HG03432 (cell line): ENCODE measurements at regions not wholly inside any gene's neighbourhood (a gene's known extent, or its start where the extent isn't known, plus 50 kb on each side); places are given as distances from the start of the nearest gene placed in this dataset.

Source experiments
- ATAC-seq: cut with Tn5 transposase; IDR thresholded peaks from one replicate; pipeline ENCODE4 v1.9.1; 2021; ENCODE audit warnings: mild to moderate bottlenecking, moderate library complexity; ENCODE audit not compliant: unreplicated experiment

GRCh38 chr7:45343746-45344145 is 186.2 kb downstream of the RAMP3 start:
- no peak for ATAC-seq

GRCh38 chr7:45347804-45348203 is 190.2 kb downstream of the RAMP3 start:
- ATAC-seq = no peak

DNA sequence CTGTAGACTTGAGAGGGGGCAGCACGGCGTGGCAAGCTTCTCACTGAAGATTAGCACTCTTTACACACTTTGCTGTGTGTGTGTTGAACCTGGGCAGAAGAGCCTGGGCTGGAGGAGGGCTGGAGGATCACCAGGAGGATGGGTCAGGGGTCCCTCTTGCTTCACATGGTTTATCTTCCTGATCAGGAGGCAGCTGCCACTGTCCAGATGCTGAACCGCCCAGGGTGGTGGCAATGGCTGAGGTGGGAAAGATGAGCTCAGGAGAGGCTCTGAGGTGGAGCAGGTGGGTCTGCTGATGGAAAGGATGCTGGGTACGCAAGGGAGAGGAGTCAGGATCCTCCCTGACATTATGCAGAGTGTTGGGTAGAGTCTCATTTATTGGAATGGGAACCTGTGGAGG is 191.5 kb downstream of the RAMP3 start:
- no peak for ATAC-seq

- ATAC-seq = no peak
These were observed 193.3 kb downstream of the RAMP3 start for GRCh38 chr7:45350896-45351295.

- no peak for ATAC-seq
These were observed 200.7 kb downstream of the RAMP3 start for GRCh38 chr7:45358287-45358686.

DNA sequence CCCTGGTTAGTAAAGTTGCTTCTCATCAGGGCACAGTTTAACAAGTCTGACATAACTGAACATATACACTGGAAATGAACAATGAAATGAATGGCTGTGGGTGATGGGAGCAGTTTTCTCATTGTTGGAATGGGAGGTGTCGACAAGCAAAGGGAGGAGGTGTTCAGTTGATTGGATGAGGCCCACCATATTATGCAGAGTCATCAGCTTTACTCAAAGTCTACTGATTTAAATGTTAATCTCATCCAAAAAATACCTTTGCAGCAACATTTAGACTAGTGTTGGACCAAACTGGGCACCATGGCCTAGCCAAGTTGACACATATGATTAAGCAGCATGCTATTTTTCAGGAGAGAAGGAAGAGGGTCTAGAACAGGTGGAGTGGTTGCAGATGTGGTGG is 201.7 kb downstream of the RAMP3 start:
- ATAC-seq = no peak

GRCh38 chr7:45359776-45360175 is 202.2 kb downstream of the RAMP3 start:
- no peak for ATAC-seq

DNA sequence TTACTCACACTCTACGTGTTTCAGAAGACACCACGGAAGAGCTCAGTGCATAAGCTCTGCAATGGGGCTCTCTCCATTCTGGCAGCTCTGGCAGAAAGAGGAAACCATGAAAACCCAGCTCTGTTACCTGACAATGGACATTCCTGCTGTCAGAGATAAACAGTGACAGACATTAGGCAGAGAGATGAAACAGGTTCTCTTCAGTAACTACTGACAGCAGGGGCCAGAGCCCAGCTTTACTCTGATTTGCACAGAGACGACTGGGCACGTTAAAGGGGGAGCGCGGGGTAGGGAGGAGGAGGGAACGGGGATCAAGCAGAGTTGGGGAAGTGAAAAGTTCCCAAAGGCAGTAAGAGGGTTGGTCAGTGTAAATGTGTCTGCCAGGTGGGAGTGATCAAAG is 206.1 kb downstream of the RAMP3 start:
- no peak for ATAC-seq

- no peak for ATAC-seq
These were observed 207.8 kb downstream of the RAMP3 start for GRCh38 chr7:45365341-45365740.

DNA sequence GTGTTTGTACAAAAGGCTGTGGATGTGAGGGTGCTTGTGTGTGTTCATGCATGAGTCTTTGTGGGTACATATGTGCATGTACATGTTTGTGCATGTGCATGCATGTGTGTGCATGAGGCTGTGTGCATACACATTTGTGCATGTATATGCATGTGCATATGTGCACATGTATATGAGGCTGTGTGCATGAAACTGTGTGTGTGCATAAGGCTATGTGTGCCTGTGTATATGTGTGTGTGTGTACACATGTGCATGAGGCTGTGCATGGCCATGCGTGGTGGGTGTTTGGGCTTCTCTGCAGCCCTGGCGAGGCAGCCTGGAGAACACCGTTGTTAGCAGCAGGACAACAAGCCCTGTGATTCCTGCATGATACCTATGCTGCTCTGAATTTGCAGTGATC is 207.7 kb upstream of the ADCY1 start:
- ATAC-seq = no peak

DNA sequence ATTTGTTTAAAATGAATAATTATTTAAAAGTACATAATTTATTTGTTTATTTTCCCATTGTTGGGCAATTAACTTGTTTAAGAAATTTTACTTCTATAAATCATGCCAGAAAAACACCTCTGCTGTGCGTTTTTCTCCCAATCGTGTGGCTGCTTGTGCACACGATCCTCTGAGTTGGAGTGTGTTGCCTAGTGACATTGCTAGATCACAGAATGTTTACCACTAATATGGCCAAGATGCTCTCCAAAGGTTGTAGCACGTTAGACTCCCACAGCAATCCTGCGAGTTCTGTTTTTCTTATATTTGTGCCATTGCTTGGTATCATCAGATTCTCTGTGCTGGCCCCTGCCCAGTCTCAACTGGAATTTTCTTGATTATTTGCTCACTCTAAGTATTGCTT is 207.1 kb upstream of the ADCY1 start:
- ATAC-seq = no peak

DNA sequence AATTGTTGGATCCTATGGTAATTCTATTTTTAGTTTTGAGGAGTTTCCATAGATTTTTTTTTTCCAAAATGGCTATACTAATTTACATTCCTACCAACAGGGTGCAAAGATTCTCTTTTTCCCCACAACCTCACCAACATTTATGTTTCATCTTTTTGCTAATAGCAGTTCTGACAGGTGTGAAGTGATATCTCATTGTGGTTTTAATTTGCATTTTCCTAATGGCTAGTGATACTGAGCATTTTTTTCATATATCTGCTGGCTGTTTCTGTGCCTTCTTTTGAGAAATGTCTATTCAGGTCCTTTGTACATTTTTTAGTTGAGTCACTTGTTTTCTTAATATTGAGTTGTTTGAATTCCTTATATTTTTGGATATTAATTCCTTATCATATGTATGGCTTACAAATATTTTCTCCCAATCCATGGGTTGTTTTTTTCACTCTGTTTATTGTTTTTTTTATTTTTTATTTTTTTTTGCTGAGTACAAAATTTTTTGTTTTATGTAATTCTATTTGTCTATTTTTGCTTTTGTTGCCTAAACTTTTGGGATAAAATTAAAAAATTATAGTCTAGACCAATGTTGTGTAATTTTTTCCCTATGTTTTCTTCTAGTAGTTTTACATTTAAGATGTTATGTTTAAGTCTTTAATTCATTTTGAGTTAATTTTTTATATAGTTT is 205.9 kb upstream of the ADCY1 start:
- ATAC-seq = no peak

DNA sequence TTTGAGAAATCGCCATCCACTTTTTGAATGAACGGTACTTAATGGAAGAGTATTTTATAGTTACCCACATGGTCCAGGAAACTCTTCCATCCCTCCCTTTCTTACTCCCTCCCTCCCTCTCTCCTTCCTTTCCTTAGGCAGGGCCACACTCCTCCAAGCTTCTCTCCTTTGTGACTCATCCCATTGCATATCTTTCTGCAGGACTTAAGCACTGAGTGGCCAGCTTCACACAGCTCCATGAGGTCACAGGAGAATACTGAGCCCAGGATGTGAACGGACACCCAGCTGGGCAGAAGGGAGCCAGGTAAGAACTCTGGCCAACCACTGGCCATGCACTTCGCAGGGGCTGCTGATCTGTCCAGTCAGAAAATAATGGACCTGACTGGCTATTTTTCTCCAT is 189.7 kb upstream of the ADCY1 start:
- ATAC-seq = no peak

GRCh38 chr7:45387837-45388236 is 186.3 kb upstream of the ADCY1 start:
- no peak for ATAC-seq

GRCh38 chr7:45389073-45389872 is 184.9 kb upstream of the ADCY1 start:
- no peak for ATAC-seq

- ATAC-seq = no peak
These were observed 184.0 kb upstream of the ADCY1 start for GRCh38 chr7:45390180-45390579.

DNA sequence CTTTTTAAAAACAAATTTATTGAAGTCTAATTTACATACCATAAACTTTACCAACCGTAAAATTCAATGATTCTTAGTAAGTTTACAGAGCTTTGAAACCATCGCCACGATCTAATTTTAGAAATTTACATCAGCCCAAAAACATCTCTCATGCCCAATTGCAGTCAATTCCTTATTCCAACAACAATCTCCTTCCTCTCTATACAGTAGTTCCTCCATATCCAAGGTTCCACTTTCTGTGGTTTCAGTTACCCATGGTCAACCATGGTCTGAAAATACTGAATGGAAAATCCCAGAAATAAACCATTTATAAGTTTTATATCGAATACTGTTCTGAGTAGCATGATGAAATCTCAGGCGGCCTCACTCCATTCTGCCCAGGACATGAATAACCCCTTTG is 183.4 kb upstream of the ADCY1 start:
- no peak for ATAC-seq

- no peak for ATAC-seq
These were observed 182.3 kb upstream of the ADCY1 start for GRCh38 chr7:45391618-45392451.

- ATAC-seq = no peak
These were observed 180.0 kb upstream of the ADCY1 start for GRCh38 chr7:45394117-45394708.

GRCh38 chr7:45399069-45399468 is 175.1 kb upstream of the ADCY1 start:
- ATAC-seq = no peak

DNA sequence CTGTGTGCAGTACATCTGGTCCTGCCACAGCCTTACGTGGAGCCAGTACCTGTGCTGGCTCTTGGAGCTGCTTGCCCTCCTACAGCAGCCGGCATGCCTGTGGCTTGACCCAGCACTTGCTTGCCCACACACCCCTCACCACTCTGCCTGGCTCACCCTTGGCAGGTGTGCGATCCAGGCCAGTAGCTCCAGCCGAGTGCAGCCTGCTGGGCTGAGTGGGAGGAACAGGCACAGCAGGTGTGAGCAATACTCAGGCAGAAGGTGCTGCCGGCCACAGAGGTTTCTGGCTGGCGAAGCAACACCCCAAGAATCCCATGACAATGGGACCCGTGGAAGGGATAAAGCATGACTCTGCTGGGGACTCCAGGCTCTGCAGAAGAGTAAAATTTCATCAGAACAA is 173.5 kb upstream of the ADCY1 start:
- ATAC-seq = no peak
